Calu3 (cell line): ENCODE measurements at regions not wholly inside any gene's neighbourhood (a gene's known extent, or its start where the extent isn't known, plus 50 kb on each side); places are given as distances from the start of the nearest gene placed in this dataset.
"Not testable (repeated sequence)": the region's sequence is repeated elsewhere in the genome, so short reads cannot be mapped to it uniquely, and the experiment has no call there.

Source experiments
- BruUV-seq: library from RNA; stranded (reverse); fragments of 400-500 nt; replicated peaks from 2 replicates; lab custom pipeline; 2021; lab: Mats Ljungman, UMichigan
- CTCF ChIA-PET: fragments of 300-600 bp; sonication (Branson Sonifier 250); formaldehyde crosslinking; loops from one replicate; lab custom pipeline; 2022; ENCODE audit warnings: antibody characterized with exemption; lab: Charles Lee
- DNase-seq: peaks from one replicate; pipeline ENCODE4 v3.0.0; 2022
- H3K27ac Mint-ChIP-seq: one replicate; pipeline ENCODE4 v1.8.0; 2022; ENCODE audit warnings: mixed read lengths; ENCODE audit not compliant: unreplicated experiment
- H3K27me3 Mint-ChIP-seq: one replicate; pipeline ENCODE4 v1.8.0; 2022; ENCODE audit warnings: mixed read lengths; ENCODE audit not compliant: unreplicated experiment
- H3K36me3 Mint-ChIP-seq: one replicate; pipeline ENCODE4 v1.8.0; 2022; ENCODE audit warnings: mild to moderate bottlenecking, moderate library complexity, mixed read lengths; ENCODE audit not compliant: insufficient read depth, unreplicated experiment
- H3K4me1 Mint-ChIP-seq: one replicate; pipeline ENCODE4 v1.8.0; 2022; ENCODE audit warnings: mild to moderate bottlenecking, low read depth, mixed read lengths; ENCODE audit not compliant: unreplicated experiment
- H3K4me3 Mint-ChIP-seq: one replicate; pipeline ENCODE4 v1.8.0; 2022; ENCODE audit warnings: mild to moderate bottlenecking, low read depth, moderate library complexity, mixed read lengths; ENCODE audit not compliant: unreplicated experiment
- H3K9me3 Mint-ChIP-seq: one replicate; pipeline ENCODE4 v1.8.0; 2022; ENCODE audit warnings: low read depth, mixed read lengths; ENCODE audit not compliant: unreplicated experiment
- intact Hi-C: fragments of 100-400 bp; cut with micrococcal nuclease; formaldehyde crosslinking; loops from one replicate; pipeline ENCODE4 v1.10.0; 2022; ENCODE audit not compliant: unreplicated experiment
- TF ChIP-seq, protein P1 (sequence below): fragments of 200-600 bp; IDR thresholded peaks from one replicate; pipeline ENCODE4 v1.8.0; 2022; ENCODE audit warnings: antibody characterized with exemption; ENCODE audit not compliant: unreplicated experiment

DNA sequence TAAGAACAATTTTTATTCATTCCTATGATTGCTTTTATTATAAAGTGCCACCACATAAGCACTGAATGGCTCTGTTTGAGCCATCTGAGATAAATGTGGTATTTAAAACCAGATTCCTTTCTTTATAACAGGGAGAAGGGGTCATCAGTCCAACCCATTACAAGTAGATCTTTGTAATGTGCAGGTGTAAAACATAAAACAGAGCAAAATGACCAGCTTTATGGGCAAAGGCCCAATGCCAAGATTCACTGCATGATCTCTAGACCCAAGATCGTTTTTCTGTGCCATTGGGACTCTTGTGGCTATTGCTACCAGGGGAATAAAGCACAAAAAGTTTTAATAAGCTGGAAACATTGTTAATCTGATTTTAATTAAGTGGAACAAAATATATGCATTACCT is 469.9 kb downstream of the PRR16 start:
- CTCF ChIA-PET: no interaction called here
- H3K9me3 Mint-ChIP-seq: no peaks in the 10 kb centered on the region
- DNase-seq: no peak

DNA sequence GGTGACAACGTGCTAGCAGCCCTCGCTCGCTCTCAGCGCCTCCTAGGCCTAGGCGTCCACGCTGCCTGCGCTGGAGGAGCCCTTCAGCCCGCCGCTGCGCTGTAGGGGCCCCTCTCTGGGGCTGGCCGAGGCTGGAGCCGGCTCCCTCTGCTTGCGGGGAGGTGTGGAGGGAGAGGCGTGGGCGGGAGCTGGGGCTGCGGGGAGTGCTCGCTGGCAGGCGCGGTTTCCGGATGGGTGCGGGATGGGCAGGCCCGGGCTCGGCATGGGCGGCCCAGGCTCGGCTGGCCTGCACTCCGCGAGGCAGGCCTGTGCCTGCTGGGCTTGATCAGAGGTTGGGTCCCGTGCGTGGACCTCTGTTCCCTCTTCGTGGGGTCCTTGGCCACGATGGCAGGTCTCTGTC is 472.6 kb downstream of the PRR16 start:
- intact Hi-C loops: no loop called here
- CTCF ChIA-PET: no interaction called here
- H3K4me3 Mint-ChIP-seq: no peak overlapping the region
- H3K36me3 Mint-ChIP-seq: no peaks in the 10 kb centered on the region
- no TSS peak for BruUV-seq
- no peaks in the 10 kb centered on the region for H3K9me3 Mint-ChIP-seq
- H3K4me1 Mint-ChIP-seq: no peaks in the 10 kb centered on the region
- no peak for DNase-seq
- H3K27me3 Mint-ChIP-seq: no peaks in the 10 kb centered on the region
- H3K27ac Mint-ChIP-seq: no peak overlapping the region
- TF ChIP-seq, protein P1, sequence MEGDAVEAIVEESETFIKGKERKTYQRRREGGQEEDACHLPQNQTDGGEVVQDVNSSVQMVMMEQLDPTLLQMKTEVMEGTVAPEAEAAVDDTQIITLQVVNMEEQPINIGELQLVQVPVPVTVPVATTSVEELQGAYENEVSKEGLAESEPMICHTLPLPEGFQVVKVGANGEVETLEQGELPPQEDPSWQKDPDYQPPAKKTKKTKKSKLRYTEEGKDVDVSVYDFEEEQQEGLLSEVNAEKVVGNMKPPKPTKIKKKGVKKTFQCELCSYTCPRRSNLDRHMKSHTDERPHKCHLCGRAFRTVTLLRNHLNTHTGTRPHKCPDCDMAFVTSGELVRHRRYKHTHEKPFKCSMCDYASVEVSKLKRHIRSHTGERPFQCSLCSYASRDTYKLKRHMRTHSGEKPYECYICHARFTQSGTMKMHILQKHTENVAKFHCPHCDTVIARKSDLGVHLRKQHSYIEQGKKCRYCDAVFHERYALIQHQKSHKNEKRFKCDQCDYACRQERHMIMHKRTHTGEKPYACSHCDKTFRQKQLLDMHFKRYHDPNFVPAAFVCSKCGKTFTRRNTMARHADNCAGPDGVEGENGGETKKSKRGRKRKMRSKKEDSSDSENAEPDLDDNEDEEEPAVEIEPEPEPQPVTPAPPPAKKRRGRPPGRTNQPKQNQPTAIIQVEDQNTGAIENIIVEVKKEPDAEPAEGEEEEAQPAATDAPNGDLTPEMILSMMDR: no peak

More for the DNA sequence above, 469.9 kb downstream of the PRR16 start:
- BruUV-seq: no TSS peak
- TF ChIP-seq, protein P1: no peak
- Mint-ChIP-seq H3K4me1 (no peaks in the 10 kb centered on the region), H3K36me3 (no peaks in the 10 kb centered on the region), H3K27ac (no peak overlapping the region), H3K27me3 (no peaks in the 10 kb centered on the region), H3K4me3 (no peak overlapping the region)
- intact Hi-C loops: no loop called here

DNA sequence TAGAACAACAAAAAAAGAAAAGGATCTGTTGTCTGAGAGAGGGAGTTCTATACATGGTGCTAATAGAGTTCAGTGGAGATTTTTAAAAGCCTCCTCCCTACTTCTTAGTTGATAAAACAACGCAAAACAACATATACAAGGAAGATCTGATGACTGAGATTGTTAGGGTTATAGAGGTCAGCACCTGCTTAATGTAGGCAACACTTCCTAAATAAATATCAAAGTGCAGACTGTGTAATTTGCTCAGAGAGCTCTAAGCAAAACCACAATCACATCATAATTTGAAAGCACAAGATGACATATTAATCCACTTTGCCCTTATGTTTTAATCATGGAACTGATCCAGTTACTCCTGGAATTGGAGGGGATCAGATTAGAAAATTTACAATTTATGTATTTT is 474.5 kb downstream of the PRR16 start:
- BruUV-seq: no TSS peak
- intact Hi-C loops: no loop called here
- no peak overlapping the region for H3K4me3 Mint-ChIP-seq
- DNase-seq: no peak
- CTCF ChIA-PET: no interaction called here
- no peaks in the 10 kb centered on the region for H3K9me3 Mint-ChIP-seq
- H3K4me1 Mint-ChIP-seq: no peaks in the 10 kb centered on the region
- H3K27me3 Mint-ChIP-seq: no peaks in the 10 kb centered on the region
- H3K36me3 Mint-ChIP-seq: no peaks in the 10 kb centered on the region
- TF ChIP-seq, protein P1: no peak
- H3K27ac Mint-ChIP-seq: no peak overlapping the region

DNA sequence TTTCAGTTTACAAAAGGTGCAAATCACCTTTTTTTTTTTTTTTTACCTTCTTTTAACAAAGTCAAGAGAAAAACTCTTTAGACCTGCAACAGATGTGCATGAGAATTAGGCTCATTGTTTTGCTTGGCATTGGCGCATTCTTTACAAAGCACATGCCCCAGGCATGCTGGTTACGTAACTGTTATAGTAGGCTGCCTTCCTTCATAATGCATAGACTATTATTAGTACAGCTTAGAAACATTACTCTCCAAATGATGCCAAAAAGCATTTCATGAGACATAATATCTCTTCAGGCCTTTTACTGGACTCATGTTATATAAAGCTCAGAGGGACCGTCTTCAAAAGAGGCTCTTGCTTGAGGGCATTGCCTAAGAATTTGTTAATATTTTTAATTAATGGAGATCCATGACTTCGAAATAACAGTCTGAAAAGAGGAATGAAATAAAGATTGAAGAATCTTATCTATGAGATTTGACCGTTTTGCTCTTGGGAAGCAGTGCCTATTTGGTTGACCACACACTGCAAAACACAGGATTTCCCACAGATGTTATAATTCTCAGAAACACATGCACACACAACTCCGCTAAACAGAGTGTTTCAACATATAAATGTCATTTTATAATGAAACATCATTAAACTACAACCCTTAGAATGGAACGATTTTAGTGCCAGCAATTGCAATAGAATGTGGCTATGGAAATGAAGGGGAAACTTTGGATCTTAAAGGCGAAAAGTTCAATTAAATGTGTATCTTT is 478.7 kb downstream of the PRR16 start:
- Mint-ChIP-seq H3K27ac (no peak overlapping the region), H3K36me3 (no peaks in the 10 kb centered on the region), H3K4me3 (no peak overlapping the region), H3K4me1 (no peaks in the 10 kb centered on the region), H3K27me3 (no peaks in the 10 kb centered on the region), H3K9me3 (no peaks in the 10 kb centered on the region)
- no peak for DNase-seq
- CTCF ChIA-PET: no interaction called here
- TF ChIP-seq, protein P1: no peak
- intact Hi-C loops: no loop called here
- BruUV-seq: no TSS peak

DNA sequence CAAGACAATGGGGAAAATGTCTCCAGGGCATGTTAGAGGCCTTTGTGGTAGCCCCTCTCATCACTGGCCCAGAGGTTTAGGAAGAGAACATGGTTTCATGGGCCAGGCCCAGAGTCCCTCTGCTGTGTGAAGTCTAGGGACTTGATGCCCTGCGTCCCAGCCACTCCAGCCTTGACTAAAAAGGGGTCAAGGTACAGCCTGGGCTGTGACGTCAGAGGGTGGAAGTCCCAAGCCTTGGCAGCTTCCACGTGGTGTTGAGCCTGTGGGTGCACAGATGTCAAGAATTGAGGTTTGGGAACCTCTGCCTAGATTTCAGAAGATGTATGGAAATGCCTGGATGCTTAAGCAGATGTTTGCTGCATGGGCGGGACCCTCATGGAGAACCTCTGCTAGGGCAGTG is 485.5 kb downstream of the PRR16 start:
- DNase-seq: not testable (repeated sequence)

DNA sequence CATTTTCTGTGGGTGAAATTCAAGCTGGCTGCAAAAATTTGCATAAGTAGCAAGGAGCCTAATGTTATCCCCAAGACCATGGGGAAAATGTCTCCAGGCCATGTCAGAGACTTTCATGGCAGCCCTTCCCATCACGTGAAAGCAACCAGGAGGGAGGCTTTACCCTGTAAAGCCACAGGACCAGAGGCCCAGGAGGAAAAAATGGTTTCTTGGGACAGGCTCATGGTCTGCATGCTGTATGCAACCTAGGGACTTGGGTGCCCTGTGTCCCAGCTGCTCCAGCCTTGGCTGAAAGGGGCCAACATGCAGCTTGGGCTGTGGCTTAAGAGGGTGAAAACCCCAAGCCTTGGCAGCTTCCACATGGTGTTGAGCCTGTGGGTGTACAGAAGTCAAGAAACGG is 489.3 kb downstream of the PRR16 start:
- CTCF ChIA-PET, intact Hi-C loops, H3K4me3 Mint-ChIP-seq, H3K9me3 Mint-ChIP-seq, DNase-seq, H3K27me3 Mint-ChIP-seq, H3K4me1 Mint-ChIP-seq, H3K36me3 Mint-ChIP-seq, BruUV-seq, H3K27ac Mint-ChIP-seq: not testable (repeated sequence)

More for the DNA sequence above, 485.5 kb downstream of the PRR16 start:
- H3K4me3 Mint-ChIP-seq, intact Hi-C loops, H3K9me3 Mint-ChIP-seq, BruUV-seq, H3K27me3 Mint-ChIP-seq, CTCF ChIA-PET, H3K36me3 Mint-ChIP-seq, H3K27ac Mint-ChIP-seq, H3K4me1 Mint-ChIP-seq: not testable (repeated sequence)
